ENCODE measurements at regions not wholly inside any gene's neighbourhood (a gene's known extent, or its start where the extent isn't known, plus 50 kb on each side); places are given as distances from the start of the nearest gene placed in this dataset.

DNA sequence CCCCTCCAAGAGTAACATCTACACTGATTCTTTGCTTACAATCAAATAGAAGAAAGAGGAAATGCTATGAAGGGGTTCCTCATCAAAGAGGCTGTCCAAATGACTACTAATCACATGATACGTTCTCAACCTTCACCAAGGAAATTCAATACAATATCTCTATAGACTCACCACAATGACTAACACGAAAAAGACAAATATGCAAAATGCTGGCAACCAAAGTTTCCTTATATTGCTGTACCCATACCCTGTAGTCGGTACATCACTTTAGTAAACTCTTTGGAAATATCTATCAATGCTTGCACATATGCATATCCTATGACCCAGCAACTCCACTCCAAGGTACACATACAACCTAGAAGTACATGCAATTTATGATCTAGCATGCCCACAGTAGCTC, 1296.6 kb downstream of the AACS start:
- TF ChIP-seq CREM (CRISPR knock-in tag; IDR thresholded peaks at IDR 0.05): no peak
- TF ChIP-seq, protein P1, sequence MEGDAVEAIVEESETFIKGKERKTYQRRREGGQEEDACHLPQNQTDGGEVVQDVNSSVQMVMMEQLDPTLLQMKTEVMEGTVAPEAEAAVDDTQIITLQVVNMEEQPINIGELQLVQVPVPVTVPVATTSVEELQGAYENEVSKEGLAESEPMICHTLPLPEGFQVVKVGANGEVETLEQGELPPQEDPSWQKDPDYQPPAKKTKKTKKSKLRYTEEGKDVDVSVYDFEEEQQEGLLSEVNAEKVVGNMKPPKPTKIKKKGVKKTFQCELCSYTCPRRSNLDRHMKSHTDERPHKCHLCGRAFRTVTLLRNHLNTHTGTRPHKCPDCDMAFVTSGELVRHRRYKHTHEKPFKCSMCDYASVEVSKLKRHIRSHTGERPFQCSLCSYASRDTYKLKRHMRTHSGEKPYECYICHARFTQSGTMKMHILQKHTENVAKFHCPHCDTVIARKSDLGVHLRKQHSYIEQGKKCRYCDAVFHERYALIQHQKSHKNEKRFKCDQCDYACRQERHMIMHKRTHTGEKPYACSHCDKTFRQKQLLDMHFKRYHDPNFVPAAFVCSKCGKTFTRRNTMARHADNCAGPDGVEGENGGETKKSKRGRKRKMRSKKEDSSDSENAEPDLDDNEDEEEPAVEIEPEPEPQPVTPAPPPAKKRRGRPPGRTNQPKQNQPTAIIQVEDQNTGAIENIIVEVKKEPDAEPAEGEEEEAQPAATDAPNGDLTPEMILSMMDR (IDR thresholded peaks at IDR 0.05): no peak
- TF ChIP-seq, protein P2, sequence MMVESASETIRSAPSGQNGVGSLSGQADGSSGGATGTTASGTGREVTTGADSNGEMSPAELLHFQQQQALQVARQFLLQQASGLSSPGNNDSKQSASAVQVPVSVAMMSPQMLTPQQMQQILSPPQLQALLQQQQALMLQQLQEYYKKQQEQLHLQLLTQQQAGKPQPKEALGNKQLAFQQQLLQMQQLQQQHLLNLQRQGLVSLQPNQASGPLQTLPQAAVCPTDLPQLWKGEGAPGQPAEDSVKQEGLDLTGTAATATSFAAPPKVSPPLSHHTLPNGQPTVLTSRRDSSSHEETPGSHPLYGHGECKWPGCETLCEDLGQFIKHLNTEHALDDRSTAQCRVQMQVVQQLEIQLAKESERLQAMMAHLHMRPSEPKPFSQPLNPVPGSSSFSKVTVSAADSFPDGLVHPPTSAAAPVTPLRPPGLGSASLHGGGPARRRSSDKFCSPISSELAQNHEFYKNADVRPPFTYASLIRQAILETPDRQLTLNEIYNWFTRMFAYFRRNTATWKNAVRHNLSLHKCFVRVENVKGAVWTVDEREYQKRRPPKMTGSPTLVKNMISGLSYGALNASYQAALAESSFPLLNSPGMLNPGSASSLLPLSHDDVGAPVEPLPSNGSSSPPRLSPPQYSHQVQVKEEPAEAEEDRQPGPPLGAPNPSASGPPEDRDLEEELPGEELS (CRISPR knock-in tag; IDR thresholded peaks at IDR 0.05): no peak
- TF ChIP-seq, protein P3, sequence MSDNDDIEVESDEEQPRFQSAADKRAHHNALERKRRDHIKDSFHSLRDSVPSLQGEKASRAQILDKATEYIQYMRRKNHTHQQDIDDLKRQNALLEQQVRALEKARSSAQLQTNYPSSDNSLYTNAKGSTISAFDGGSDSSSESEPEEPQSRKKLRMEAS (CRISPR knock-in tag; IDR thresholded peaks at IDR 0.05): no peak
- TF ChIP-seq, protein P4, sequence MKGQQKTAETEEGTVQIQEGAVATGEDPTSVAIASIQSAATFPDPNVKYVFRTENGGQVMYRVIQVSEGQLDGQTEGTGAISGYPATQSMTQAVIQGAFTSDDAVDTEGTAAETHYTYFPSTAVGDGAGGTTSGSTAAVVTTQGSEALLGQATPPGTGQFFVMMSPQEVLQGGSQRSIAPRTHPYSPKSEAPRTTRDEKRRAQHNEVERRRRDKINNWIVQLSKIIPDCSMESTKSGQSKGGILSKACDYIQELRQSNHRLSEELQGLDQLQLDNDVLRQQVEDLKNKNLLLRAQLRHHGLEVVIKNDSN (CRISPR knock-in tag; IDR thresholded peaks at IDR 0.05): no peak
- no peak for TF ChIP-seq NR3C1 (CRISPR knock-in tag; conservative IDR thresholded peaks at IDR 0.05; ENCODE audit: low read depth)
- TF ChIP-seq, protein P5, sequence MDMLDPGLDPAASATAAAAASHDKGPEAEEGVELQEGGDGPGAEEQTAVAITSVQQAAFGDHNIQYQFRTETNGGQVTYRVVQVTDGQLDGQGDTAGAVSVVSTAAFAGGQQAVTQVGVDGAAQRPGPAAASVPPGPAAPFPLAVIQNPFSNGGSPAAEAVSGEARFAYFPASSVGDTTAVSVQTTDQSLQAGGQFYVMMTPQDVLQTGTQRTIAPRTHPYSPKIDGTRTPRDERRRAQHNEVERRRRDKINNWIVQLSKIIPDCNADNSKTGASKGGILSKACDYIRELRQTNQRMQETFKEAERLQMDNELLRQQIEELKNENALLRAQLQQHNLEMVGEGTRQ (CRISPR knock-in tag; IDR thresholded peaks at IDR 0.05): no peak
- TF ChIP-seq ELF4 (CRISPR knock-in tag; IDR thresholded peaks at IDR 0.05; ENCODE audit: low read depth): no peak
- TF ChIP-seq, protein P6, sequence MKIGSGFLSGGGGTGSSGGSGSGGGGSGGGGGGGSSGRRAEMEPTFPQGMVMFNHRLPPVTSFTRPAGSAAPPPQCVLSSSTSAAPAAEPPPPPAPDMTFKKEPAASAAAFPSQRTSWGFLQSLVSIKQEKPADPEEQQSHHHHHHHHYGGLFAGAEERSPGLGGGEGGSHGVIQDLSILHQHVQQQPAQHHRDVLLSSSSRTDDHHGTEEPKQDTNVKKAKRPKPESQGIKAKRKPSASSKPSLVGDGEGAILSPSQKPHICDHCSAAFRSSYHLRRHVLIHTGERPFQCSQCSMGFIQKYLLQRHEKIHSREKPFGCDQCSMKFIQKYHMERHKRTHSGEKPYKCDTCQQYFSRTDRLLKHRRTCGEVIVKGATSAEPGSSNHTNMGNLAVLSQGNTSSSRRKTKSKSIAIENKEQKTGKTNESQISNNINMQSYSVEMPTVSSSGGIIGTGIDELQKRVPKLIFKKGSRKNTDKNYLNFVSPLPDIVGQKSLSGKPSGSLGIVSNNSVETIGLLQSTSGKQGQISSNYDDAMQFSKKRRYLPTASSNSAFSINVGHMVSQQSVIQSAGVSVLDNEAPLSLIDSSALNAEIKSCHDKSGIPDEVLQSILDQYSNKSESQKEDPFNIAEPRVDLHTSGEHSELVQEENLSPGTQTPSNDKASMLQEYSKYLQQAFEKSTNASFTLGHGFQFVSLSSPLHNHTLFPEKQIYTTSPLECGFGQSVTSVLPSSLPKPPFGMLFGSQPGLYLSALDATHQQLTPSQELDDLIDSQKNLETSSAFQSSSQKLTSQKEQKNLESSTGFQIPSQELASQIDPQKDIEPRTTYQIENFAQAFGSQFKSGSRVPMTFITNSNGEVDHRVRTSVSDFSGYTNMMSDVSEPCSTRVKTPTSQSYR (CRISPR knock-in tag; IDR thresholded peaks at IDR 0.05): no peak
- TF ChIP-seq, protein P7, sequence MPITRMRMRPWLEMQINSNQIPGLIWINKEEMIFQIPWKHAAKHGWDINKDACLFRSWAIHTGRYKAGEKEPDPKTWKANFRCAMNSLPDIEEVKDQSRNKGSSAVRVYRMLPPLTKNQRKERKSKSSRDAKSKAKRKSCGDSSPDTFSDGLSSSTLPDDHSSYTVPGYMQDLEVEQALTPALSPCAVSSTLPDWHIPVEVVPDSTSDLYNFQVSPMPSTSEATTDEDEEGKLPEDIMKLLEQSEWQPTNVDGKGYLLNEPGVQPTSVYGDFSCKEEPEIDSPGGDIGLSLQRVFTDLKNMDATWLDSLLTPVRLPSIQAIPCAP (CRISPR knock-in tag; IDR thresholded peaks at IDR 0.05): no peak
- TF ChIP-seq CBFB (CRISPR knock-in tag; IDR thresholded peaks at IDR 0.05; ENCODE audit: low read depth): no peak
